ENCODE measurements at regions not wholly inside any gene's neighbourhood (a gene's known extent, or its start where the extent isn't known, plus 50 kb on each side); places are given as distances from the start of the nearest gene placed in this dataset.
"Not testable (repeated sequence)": the region's sequence is repeated elsewhere in the genome, so short reads cannot be mapped to it uniquely, and the experiment has no call there.

GRCh38 chr1:8133190-8133589 is 107.1 kb upstream of the ERRFI1 start:
- H3K27ac Mint-ChIP-seq = no peak overlapping the region
- peaks cover 16 to 45% of the 10 kb centered on the region in 2 donors for H3K27me3 Mint-ChIP-seq
- H3K4me1 Mint-ChIP-seq = no peaks in the 10 kb centered on the region
- no peaks in the 10 kb centered on the region for H3K36me3 ChIP-seq (ENCODE audit: insufficient read depth, low read length)
- peaks cover 0 to 8% (median 0%) of the 10 kb centered on the region in 3 donors for H3K36me3 Mint-ChIP-seq
- no peak overlapping the region for H3K4me3 ChIP-seq (ENCODE audit: low read length)
- no peaks in the 10 kb centered on the region for H3K9me3 Mint-ChIP-seq
- H3K4me1 ChIP-seq (ENCODE audit: insufficient read depth, low read length) = no peaks in the 10 kb centered on the region
- DNase-seq = no peak
- no peak overlapping the region for H3K4me3 Mint-ChIP-seq
- no peaks in the 10 kb centered on the region for H3K9me3 ChIP-seq (ENCODE audit: low read length)
- ChIA-PET POLR2A (no interaction called here), CTCF (interaction anchor here (1.6 kb wide), 1 partner anchor 15 kb away, joined by 3 read pairs; no protein-coding TSS in a partner anchor)
- no peak overlapping the region for H3K27ac ChIP-seq (ENCODE audit: low read depth, low read length)
- H3K27me3 ChIP-seq (ENCODE audit: insufficient read depth, low read length, poor library complexity, severe bottlenecking) = no peaks in the 10 kb centered on the region

- no peak overlapping the region for H3K4me3 ChIP-seq (ENCODE audit: low read length)
- Mint-ChIP-seq H3K9me3 (peaks cover 0 to 4% (median 0%) of the 10 kb centered on the region in 5 donors), H3K27ac (peak overlapping the region in 1 of 8 donors; percentile 15), H3K4me3 (no peak overlapping the region), H3K4me1 (peaks cover 0 to 2% (median 0%) of the 10 kb centered on the region in 3 donors), H3K36me3 (peaks cover 0 to 5% (median 0%) of the 10 kb centered on the region in 3 donors), H3K27me3 (peaks cover 4 to 11% of the 10 kb centered on the region in 2 donors)
- H3K36me3 ChIP-seq (ENCODE audit: insufficient read depth, low read length) = no peaks in the 10 kb centered on the region
- no peaks in the 10 kb centered on the region for H3K4me1 ChIP-seq (ENCODE audit: insufficient read depth, low read length)
- H3K27ac ChIP-seq (ENCODE audit: low read depth, low read length) = no peak overlapping the region
- CTCF ChIA-PET = no interaction called here
- no peaks in the 10 kb centered on the region for H3K27me3 ChIP-seq (ENCODE audit: insufficient read depth, low read length, poor library complexity, severe bottlenecking)
- H3K9me3 ChIP-seq (ENCODE audit: low read length) = no peaks in the 10 kb centered on the region
- DNase-seq = no peak
- POLR2A ChIA-PET = interaction anchor here (0.6 kb wide), 1 partner anchor 94 kb away, joined by 5 read pairs; no protein-coding TSS in a partner anchor
Observed at GRCh38 chr1:8127171-8127641, 101.1 kb upstream of the ERRFI1 start.

- H3K4me3 ChIP-seq (ENCODE audit: low read length) = no peak overlapping the region
- no peak for DNase-seq
- no peaks in the 10 kb centered on the region for H3K36me3 ChIP-seq (ENCODE audit: insufficient read depth, low read length)
- Mint-ChIP-seq H3K9me3 (peaks cover 0 to 4% (median 0%) of the 10 kb centered on the region in 5 donors), H3K27me3 (peaks cover 7 to 13% of the 10 kb centered on the region in 2 donors), H3K36me3 (peaks cover 0 to 5% (median 0%) of the 10 kb centered on the region in 3 donors), H3K27ac (peak overlapping the region in 1 of 8 donors; percentile 5), H3K4me1 (peaks cover 9 to 13% (median 12%) of the 10 kb centered on the region in 3 donors), H3K4me3 (no peak overlapping the region)
- ChIA-PET CTCF (no interaction called here), POLR2A (interaction anchor here (0.7 kb wide), 2 partner anchors 55 to 65 kb away, joined by 3 read pairs; no protein-coding TSS in a partner anchor)
- no peaks in the 10 kb centered on the region for H3K27me3 ChIP-seq (ENCODE audit: insufficient read depth, low read length, poor library complexity, severe bottlenecking)
- H3K9me3 ChIP-seq (ENCODE audit: low read length) = no peaks in the 10 kb centered on the region
- H3K4me1 ChIP-seq (ENCODE audit: insufficient read depth, low read length) = no peaks in the 10 kb centered on the region
- H3K27ac ChIP-seq (ENCODE audit: low read depth, low read length) = no peak overlapping the region
Observed at GRCh38 chr1:8122477-8123407, 96.6 kb upstream of the ERRFI1 start.

- Mint-ChIP-seq H3K4me1 (peaks cover 9 to 13% (median 10%) of the 10 kb centered on the region in 3 donors), H3K9me3 (peaks cover 0 to 4% (median 0%) of the 10 kb centered on the region in 5 donors), H3K4me3 (no peak overlapping the region), H3K36me3 (peaks cover 0 to 5% (median 0%) of the 10 kb centered on the region in 3 donors), H3K27ac (peak overlapping the region in 1 of 8 donors; percentile 5), H3K27me3 (peaks cover 7 to 13% of the 10 kb centered on the region in 2 donors)
- ChIA-PET CTCF (no interaction called here), POLR2A (interaction anchor here (0.7 kb wide), 1 partner anchor 65 kb away, joined by 3 read pairs; no protein-coding TSS in a partner anchor)
- DNase-seq = no peak
- no peak overlapping the region for H3K27ac ChIP-seq (ENCODE audit: low read depth, low read length)
- H3K4me3 ChIP-seq (ENCODE audit: low read length) = no peak overlapping the region
- no peaks in the 10 kb centered on the region for H3K36me3 ChIP-seq (ENCODE audit: insufficient read depth, low read length)
- H3K9me3 ChIP-seq (ENCODE audit: low read length) = no peaks in the 10 kb centered on the region
- H3K4me1 ChIP-seq (ENCODE audit: insufficient read depth, low read length) = no peaks in the 10 kb centered on the region
- no peaks in the 10 kb centered on the region for H3K27me3 ChIP-seq (ENCODE audit: insufficient read depth, low read length, poor library complexity, severe bottlenecking)
Observed at GRCh38 chr1:8122160-8122476, 96.0 kb upstream of the ERRFI1 start.

GRCh38 chr1:8121261-8122159 is 95.4 kb upstream of the ERRFI1 start:
- H3K4me3 ChIP-seq (ENCODE audit: low read length) = no peak overlapping the region
- Mint-ChIP-seq H3K27ac (peak overlapping the region in 1 of 8 donors; percentile 68), H3K9me3 (peaks cover 0 to 4% (median 0%) of the 10 kb centered on the region in 5 donors), H3K36me3 (peaks cover 0 to 5% (median 0%) of the 10 kb centered on the region in 3 donors), H3K4me1 (peaks cover 9 to 13% (median 10%) of the 10 kb centered on the region in 3 donors), H3K4me3 (peak overlapping the region in 3 of 7 donors; percentile 9 to 57 (median 35)), H3K27me3 (peaks cover 7 to 13% of the 10 kb centered on the region in 2 donors)
- no peaks in the 10 kb centered on the region for H3K9me3 ChIP-seq (ENCODE audit: low read length)
- H3K27me3 ChIP-seq (ENCODE audit: insufficient read depth, low read length, poor library complexity, severe bottlenecking) = no peaks in the 10 kb centered on the region
- ChIA-PET POLR2A (interaction anchor here (0.7 kb wide), 1 partner anchor 64 kb away, joined by 3 read pairs; no protein-coding TSS in a partner anchor), CTCF (interaction anchor here (1.2 kb wide), 1 partner anchor 13 kb away, joined by 3 read pairs; no protein-coding TSS in a partner anchor)
- no peaks in the 10 kb centered on the region for H3K36me3 ChIP-seq (ENCODE audit: insufficient read depth, low read length)
- no peaks in the 10 kb centered on the region for H3K4me1 ChIP-seq (ENCODE audit: insufficient read depth, low read length)
- H3K27ac ChIP-seq (ENCODE audit: low read depth, low read length) = no peak overlapping the region
- no peak for DNase-seq

- Histone ChIP-seq H3K4me3 (ENCODE audit: low read length) (no peak overlapping the region), H3K27ac (ENCODE audit: low read depth, low read length) (no peak overlapping the region), H3K36me3 (ENCODE audit: insufficient read depth, low read length) (no peaks in the 10 kb centered on the region), H3K4me1 (ENCODE audit: insufficient read depth, low read length) (no peaks in the 10 kb centered on the region), H3K27me3 (ENCODE audit: insufficient read depth, low read length, poor library complexity, severe bottlenecking) (no peaks in the 10 kb centered on the region), H3K9me3 (ENCODE audit: low read length) (no peaks in the 10 kb centered on the region)
- Mint-ChIP-seq H3K9me3 (peaks cover 0 to 4% (median 0%) of the 10 kb centered on the region in 5 donors), H3K27me3 (peaks cover 7 to 13% of the 10 kb centered on the region in 2 donors), H3K27ac (peak overlapping the region in 1 of 8 donors; percentile 40), H3K36me3 (peaks cover 0 to 5% (median 0%) of the 10 kb centered on the region in 3 donors), H3K4me3 (peak overlapping the region in 4 of 7 donors; percentile 24 to 57 (median 32)), H3K4me1 (peaks cover 9 to 13% (median 10%) of the 10 kb centered on the region in 3 donors)
- DNase-seq = no peak
- CTCF ChIA-PET = interaction anchor here (1.2 kb wide), 1 partner anchor 14 kb away, joined by 3 read pairs; no protein-coding TSS in a partner anchor
- POLR2A ChIA-PET = interaction anchor here (0.5 kb wide), 1 partner anchor 83 kb away, joined by 3 read pairs; no protein-coding TSS in a partner anchor
Observed at GRCh38 chr1:8120693-8121260, 94.7 kb upstream of the ERRFI1 start.

GRCh38 chr1:8118736-8119135 is 92.6 kb upstream of the ERRFI1 start:
- H3K27ac Mint-ChIP-seq; DNase-seq; H3K27ac ChIP-seq (ENCODE audit: low read depth, low read length); H3K36me3 ChIP-seq (ENCODE audit: insufficient read depth, low read length); H3K9me3 ChIP-seq (ENCODE audit: low read length); H3K4me3 ChIP-seq (ENCODE audit: low read length); POLR2A ChIA-PET; CTCF ChIA-PET; H3K4me1 ChIP-seq (ENCODE audit: insufficient read depth, low read length); H3K36me3 Mint-ChIP-seq; H3K4me3 Mint-ChIP-seq; H3K27me3 ChIP-seq (ENCODE audit: insufficient read depth, low read length, poor library complexity, severe bottlenecking); H3K9me3 Mint-ChIP-seq: not testable (repeated sequence)
- peaks cover 5 to 13% of the 10 kb centered on the region in 2 donors for H3K27me3 Mint-ChIP-seq
- peaks cover 14 to 17% (median 14%) of the 10 kb centered on the region in 3 donors for H3K4me1 Mint-ChIP-seq
